WTC11 (cell line): ENCODE measurements at regions not wholly inside any gene's neighbourhood (a gene's known extent, or its start where the extent isn't known, plus 50 kb on each side); places are given as distances from the start of the nearest gene placed in this dataset.

Source experiments
- ATAC-seq: fragments of 200-7000 bp; cut with Tn5 transposase; 2 replicates; pipeline ENCODE4 v1.10.0; 2021; ENCODE audit warnings: mild to moderate bottlenecking, moderate library complexity
- CTCF ChIA-PET: fragments of 300-600 bp; sonication (Branson Sonifier 250); formaldehyde crosslinking; loops from one replicate; lab custom pipeline; 2021; ENCODE audit warnings: antibody characterized with exemption; lab: Charles Lee
- POLR2A ChIA-PET: fragments of 350-600 bp; sonication (Branson Sonifier 250); formaldehyde crosslinking; loops from one replicate; lab custom pipeline; 2021; ENCODE audit warnings: antibody characterized with exemption; lab: Charles Lee
- DNase-seq: peaks from one replicate; pipeline ENCODE4 v3.0.0; 2021; ENCODE audit warnings: low spot score
- H3K27ac Mint-ChIP-seq: 2 replicates; pipeline ENCODE4 v1.8.0; 2021; ENCODE audit warnings: mixed read lengths
- H3K27me3 Mint-ChIP-seq: 2 replicates; pipeline ENCODE4 v1.8.0; 2021; ENCODE audit warnings: low read depth, mild to moderate bottlenecking, moderate library complexity, mixed read lengths
- H3K36me3 Mint-ChIP-seq: 2 replicates; pipeline ENCODE4 v1.8.0; 2021; ENCODE audit warnings: mixed read lengths
- H3K4me1 Mint-ChIP-seq: 2 replicates; pipeline ENCODE4 v1.8.0; 2022; ENCODE audit warnings: mixed read lengths
- H3K4me3 Mint-ChIP-seq: 2 replicates; pipeline ENCODE4 v1.8.0; 2021; ENCODE audit warnings: mild to moderate bottlenecking, moderate library complexity, mixed read lengths
- H3K9me3 Mint-ChIP-seq: 2 replicates; pipeline ENCODE4 v1.8.0; 2021; ENCODE audit warnings: mixed read lengths
- ATF3 ChIP-seq: sonication (generic); formaldehyde crosslinking; conservative IDR thresholded peaks from 2 replicates; pipeline ENCODE4 v1.8.1; 2022; ENCODE audit warnings: mild to moderate bottlenecking, missing genetic modification reagents
- CREB1 ChIP-seq: sonication (generic); formaldehyde crosslinking; IDR thresholded peaks from 2 replicates; pipeline ENCODE4 v1.8.0; 2023; ENCODE audit warnings: mild to moderate bottlenecking, missing genetic modification reagents
- FOXJ3 ChIP-seq: sonication (generic); formaldehyde crosslinking; IDR thresholded peaks from 2 replicates; pipeline ENCODE4 v1.9.0; 2021; ENCODE audit warnings: missing genetic modification reagents, mild to moderate bottlenecking, borderline replicate concordance
- GRHL2 ChIP-seq: fragments of 250-450 bp; sonication (Bioruptor Pico); IDR thresholded peaks from 2 replicates; pipeline ENCODE4 v1.8.0; 2022; ENCODE audit warnings: mild to moderate bottlenecking, moderate library complexity; ENCODE audit not compliant: insufficient replicate concordance, severe bottlenecking
- GTF2I ChIP-seq: fragments of 250-450 bp; sonication (Bioruptor Pico); conservative IDR thresholded peaks from 2 replicates; pipeline ENCODE4 v1.4.0; 2021; ENCODE audit warnings: mild to moderate bottlenecking
- JUN ChIP-seq: sonication (generic); formaldehyde crosslinking; IDR thresholded peaks from 2 replicates; pipeline ENCODE4 v1.8.0; 2023; ENCODE audit warnings: mild to moderate bottlenecking, missing genetic modification reagents
- NFE2L1 ChIP-seq: sonication (generic); formaldehyde crosslinking; IDR thresholded peaks from 2 replicates; pipeline ENCODE4 v1.8.1; 2023; ENCODE audit warnings: missing genetic modification reagents
- NR1H2 ChIP-seq: sonication (generic); formaldehyde crosslinking; IDR thresholded peaks from 2 replicates; pipeline ENCODE4 v1.9.0; 2021; ENCODE audit warnings: mild to moderate bottlenecking, moderate library complexity, missing genetic modification reagents
- RORB ChIP-seq: fragments of 250-450 bp; sonication (Bioruptor Pico); IDR thresholded peaks from 2 replicates; pipeline ENCODE4 v1.9.0; 2021; ENCODE audit warnings: mild to moderate bottlenecking
- SOX15 ChIP-seq: fragments of 250-450 bp; sonication (Bioruptor Pico); IDR thresholded peaks from 2 replicates; pipeline ENCODE4 v1.9.0; 2021; ENCODE audit warnings: mild to moderate bottlenecking
- TCF7 ChIP-seq: sonication (generic); formaldehyde crosslinking; IDR thresholded peaks from 2 replicates; pipeline ENCODE4 v1.8.0; 2022; ENCODE audit warnings: mild to moderate bottlenecking, low read depth, missing genetic modification reagents, moderate library complexity
- ZNF138 ChIP-seq: sonication (generic); formaldehyde crosslinking; conservative IDR thresholded peaks from 2 replicates; pipeline ENCODE4 v1.8.1; 2022; ENCODE audit warnings: mild to moderate bottlenecking, moderate library complexity, missing genetic modification reagents
- ZNF219 ChIP-seq: sonication (generic); formaldehyde crosslinking; IDR thresholded peaks from 2 replicates; pipeline ENCODE4 v1.8.0; 2023; ENCODE audit warnings: missing genetic modification reagents, mild to moderate bottlenecking, borderline replicate concordance
- ZNF232 ChIP-seq: sonication (generic); formaldehyde crosslinking; IDR thresholded peaks from 2 replicates; pipeline ENCODE4 v1.8.0; 2022; ENCODE audit warnings: mild to moderate bottlenecking, missing genetic modification reagents
- ZNF317 ChIP-seq: sonication (generic); formaldehyde crosslinking; IDR thresholded peaks from 2 replicates; pipeline ENCODE4 v1.8.1; 2023; ENCODE audit warnings: low read depth, mild to moderate bottlenecking, moderate library complexity, missing genetic modification reagents, borderline replicate concordance
- TF ChIP-seq, protein P1 (sequence below): sonication (generic); formaldehyde crosslinking; IDR thresholded peaks from 2 replicates; pipeline ENCODE4 v1.8.1; 2022; ENCODE audit warnings: mild to moderate bottlenecking, missing genetic modification reagents, moderate library complexity, borderline replicate concordance
- TF ChIP-seq, protein P2 (sequence below): sonication (generic); formaldehyde crosslinking; IDR thresholded peaks from 2 replicates; pipeline ENCODE4 v1.8.0; 2023; ENCODE audit warnings: missing genetic modification reagents
- TF ChIP-seq, protein P3 (sequence below): sonication (generic); formaldehyde crosslinking; IDR thresholded peaks from 2 replicates; pipeline ENCODE4 v1.8.1; 2023; ENCODE audit warnings: mild to moderate bottlenecking, missing genetic modification reagents
- TF ChIP-seq, protein P4 (sequence below): fragments of 250-450 bp; sonication (Bioruptor Pico); conservative IDR thresholded peaks from 2 replicates; pipeline ENCODE4 v1.9.0; 2021; ENCODE audit warnings: mild to moderate bottlenecking
- TF ChIP-seq, protein P5 (sequence below): fragments of 250-450 bp; sonication (Bioruptor Pico); IDR thresholded peaks from 2 replicates; pipeline ENCODE4 v1.8.0; 2021; ENCODE audit warnings: mild to moderate bottlenecking
- TF ChIP-seq, protein P6 (sequence below): fragments of 200-600 bp; IDR thresholded peaks from 2 replicates; pipeline ENCODE4 v1.8.0; 2022; ENCODE audit warnings: antibody characterized with exemption

DNA sequence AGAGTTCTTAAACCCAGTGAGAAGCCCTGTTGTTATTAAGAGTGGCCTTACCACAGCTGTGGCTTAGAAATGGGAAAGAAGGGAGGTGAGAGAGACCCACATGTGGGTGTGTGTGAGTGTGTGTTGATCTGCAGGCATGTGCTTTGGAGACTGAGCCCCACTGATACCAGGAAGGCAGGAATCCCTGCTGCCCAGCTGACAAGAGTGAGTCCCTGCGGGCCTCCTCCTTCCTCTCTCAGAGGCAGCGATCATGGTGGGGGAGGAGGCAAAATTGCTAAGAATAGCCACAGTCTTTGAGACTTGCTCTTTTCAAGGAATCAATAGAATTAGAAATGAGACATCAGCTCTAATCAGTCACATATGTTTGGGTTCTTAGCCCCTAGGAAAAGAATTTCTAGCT is 87.0 kb upstream of the WARS2 start (continued):
- TF ChIP-seq, protein P1, sequence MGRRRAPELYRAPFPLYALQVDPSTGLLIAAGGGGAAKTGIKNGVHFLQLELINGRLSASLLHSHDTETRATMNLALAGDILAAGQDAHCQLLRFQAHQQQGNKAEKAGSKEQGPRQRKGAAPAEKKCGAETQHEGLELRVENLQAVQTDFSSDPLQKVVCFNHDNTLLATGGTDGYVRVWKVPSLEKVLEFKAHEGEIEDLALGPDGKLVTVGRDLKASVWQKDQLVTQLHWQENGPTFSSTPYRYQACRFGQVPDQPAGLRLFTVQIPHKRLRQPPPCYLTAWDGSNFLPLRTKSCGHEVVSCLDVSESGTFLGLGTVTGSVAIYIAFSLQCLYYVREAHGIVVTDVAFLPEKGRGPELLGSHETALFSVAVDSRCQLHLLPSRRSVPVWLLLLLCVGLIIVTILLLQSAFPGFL (CRISPR knock-in tag), result no peak
- TF ChIP-seq, protein P2, sequence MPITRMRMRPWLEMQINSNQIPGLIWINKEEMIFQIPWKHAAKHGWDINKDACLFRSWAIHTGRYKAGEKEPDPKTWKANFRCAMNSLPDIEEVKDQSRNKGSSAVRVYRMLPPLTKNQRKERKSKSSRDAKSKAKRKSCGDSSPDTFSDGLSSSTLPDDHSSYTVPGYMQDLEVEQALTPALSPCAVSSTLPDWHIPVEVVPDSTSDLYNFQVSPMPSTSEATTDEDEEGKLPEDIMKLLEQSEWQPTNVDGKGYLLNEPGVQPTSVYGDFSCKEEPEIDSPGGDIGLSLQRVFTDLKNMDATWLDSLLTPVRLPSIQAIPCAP, result no peak
- TF ChIP-seq TCF7 (no peak), CREB1 (CRISPR knock-in tag) (no peak), ZNF232 (CRISPR knock-in tag) (no peak), NR1H2 (no peak), SOX15 (CRISPR knock-in tag) (no peak), ZNF317 (CRISPR knock-in tag) (no peak), RORB (CRISPR knock-in tag) (no peak)
- TF ChIP-seq, all 79 proteins: peak for 0

DNA sequence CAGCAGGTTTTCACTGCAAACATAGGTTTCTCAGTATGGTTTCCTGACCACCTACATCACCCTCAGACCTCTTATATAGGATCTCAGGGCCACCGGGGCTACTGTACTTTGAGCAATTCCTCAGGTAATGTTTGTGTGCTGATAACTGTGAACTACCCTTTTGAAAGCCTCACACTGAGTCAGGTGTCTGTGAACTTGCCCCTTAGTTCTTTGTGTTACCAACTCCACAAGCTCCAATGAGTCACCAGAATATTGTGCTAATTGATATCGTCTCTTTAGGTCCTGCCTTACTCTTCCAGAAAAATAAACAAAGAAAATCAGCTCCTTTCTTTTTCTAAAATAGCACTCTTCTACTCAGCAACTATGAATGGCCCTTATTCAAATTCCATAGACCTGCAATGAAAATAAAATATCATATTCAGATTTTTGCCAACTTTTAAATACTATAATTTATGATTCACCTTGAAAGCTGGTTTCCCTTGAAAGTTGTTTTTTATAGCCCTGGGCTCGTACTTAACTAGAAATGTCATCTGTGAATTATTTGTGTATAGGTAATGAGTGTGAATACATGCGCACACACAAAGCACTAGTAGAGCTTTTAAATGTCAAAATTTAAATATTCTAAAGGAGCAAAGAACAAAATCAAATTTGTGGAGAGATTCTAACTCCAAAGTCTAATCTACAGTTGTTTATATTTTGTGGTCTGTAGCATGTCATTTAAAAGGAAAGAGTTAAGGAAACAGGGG is 88.1 kb upstream of the WARS2 start:
- H3K4me1 Mint-ChIP-seq, result peaks cover 13% of the 10 kb centered on the region
- H3K27ac Mint-ChIP-seq, result no peak overlapping the region
- TF ChIP-seq FOXJ3 (CRISPR knock-in tag) (no peak), GTF2I (no peak), ZNF219 (CRISPR knock-in tag) (no peak), ZNF138 (no peak), NFE2L1 (CRISPR knock-in tag) (no peak)
- TF ChIP-seq, protein P3, sequence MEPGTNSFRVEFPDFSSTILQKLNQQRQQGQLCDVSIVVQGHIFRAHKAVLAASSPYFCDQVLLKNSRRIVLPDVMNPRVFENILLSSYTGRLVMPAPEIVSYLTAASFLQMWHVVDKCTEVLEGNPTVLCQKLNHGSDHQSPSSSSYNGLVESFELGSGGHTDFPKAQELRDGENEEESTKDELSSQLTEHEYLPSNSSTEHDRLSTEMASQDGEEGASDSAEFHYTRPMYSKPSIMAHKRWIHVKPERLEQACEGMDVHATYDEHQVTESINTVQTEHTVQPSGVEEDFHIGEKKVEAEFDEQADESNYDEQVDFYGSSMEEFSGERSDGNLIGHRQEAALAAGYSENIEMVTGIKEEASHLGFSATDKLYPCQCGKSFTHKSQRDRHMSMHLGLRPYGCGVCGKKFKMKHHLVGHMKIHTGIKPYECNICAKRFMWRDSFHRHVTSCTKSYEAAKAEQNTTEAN (CRISPR knock-in tag), result no peak
- DNase-seq (no peak), ATAC-seq (no peak)
- no peak overlapping the region for H3K4me3 Mint-ChIP-seq
- H3K36me3 Mint-ChIP-seq, result no peaks in the 10 kb centered on the region
- H3K27me3 Mint-ChIP-seq, result no peaks in the 10 kb centered on the region
- ChIA-PET POLR2A (no interaction called here), CTCF (interaction anchor here (8.7 kb wide), 1 partner anchor 47 kb away, joined by 53 read pairs; no protein-coding TSS in a partner anchor)
- H3K9me3 Mint-ChIP-seq, result no peaks in the 10 kb centered on the region

DNA sequence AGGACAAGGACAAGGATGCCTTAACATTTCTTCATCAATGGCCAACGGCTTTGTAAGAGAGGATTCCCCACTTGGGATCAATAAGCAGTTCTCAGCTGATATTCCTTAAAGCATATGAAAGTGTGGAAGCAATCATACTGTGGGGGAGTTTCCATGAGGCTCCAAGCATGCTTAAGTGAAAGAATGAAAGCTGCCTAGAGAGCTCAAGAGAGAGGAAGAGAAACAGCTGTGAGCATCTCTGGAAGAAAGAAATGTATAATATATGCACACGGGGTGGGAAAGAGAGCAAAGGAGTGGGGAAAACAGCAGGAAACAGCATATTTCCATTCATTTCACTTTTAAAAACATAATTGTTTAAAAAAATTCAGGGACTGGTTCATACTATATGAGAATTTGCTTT is 94.7 kb upstream of the WARS2 start:
- POLR2A ChIA-PET, result no interaction called here

More for the DNA sequence above, 94.7 kb upstream of the WARS2 start:
- Mint-ChIP-seq H3K4me1 (no peaks in the 10 kb centered on the region), H3K4me3 (no peak overlapping the region), H3K27ac (no peak overlapping the region), H3K36me3 (no peaks in the 10 kb centered on the region), H3K27me3 (no peaks in the 10 kb centered on the region), H3K9me3 (no peaks in the 10 kb centered on the region)
- TF ChIP-seq ZNF219 (CRISPR knock-in tag) (no peak), ATF3 (no peak), NR1H2 (no peak), JUN (no peak), TCF7 (no peak), GRHL2 (CRISPR knock-in tag) (no peak), ZNF317 (CRISPR knock-in tag) (no peak)
- TF ChIP-seq, protein P4, sequence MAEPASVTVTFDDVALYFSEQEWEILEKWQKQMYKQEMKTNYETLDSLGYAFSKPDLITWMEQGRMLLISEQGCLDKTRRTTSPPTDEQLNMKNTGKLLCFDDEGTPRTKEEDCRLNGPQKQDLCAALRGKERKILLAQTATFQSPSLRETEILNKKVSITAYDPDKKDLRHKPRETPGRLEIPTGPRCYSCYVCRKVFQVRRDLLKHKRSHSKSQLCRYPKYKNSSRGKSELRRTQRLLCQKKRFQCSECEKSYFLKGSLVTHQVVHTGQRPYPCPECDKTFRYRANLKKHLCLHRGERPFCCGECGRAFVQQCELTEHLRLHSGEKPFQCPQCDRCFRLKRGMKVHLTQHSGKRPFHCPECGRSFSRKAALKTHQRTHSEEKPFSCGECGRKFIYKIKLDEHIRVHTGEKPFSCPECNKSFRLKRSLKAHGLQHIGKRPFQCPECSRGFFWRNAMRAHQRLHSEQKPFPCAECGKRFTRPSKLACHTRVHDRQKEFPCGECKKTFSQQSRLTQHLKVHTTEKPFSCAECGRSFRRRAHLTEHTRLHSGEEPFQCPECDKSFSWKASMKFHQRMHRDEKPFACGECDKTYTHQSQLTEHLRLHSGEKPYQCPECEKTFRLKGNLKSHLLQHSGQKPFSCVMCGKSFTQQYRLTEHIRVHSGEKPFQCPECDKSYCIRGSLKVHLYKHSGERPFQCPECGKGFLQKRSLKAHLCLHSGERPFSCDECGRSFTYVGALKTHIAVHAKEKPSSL, result no peak
- TF ChIP-seq, protein P5, sequence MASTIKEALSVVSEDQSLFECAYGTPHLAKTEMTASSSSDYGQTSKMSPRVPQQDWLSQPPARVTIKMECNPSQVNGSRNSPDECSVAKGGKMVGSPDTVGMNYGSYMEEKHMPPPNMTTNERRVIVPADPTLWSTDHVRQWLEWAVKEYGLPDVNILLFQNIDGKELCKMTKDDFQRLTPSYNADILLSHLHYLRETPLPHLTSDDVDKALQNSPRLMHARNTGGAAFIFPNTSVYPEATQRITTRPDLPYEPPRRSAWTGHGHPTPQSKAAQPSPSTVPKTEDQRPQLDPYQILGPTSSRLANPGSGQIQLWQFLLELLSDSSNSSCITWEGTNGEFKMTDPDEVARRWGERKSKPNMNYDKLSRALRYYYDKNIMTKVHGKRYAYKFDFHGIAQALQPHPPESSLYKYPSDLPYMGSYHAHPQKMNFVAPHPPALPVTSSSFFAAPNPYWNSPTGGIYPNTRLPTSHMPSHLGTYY (CRISPR knock-in tag), result no peak
- TF ChIP-seq, protein P6, sequence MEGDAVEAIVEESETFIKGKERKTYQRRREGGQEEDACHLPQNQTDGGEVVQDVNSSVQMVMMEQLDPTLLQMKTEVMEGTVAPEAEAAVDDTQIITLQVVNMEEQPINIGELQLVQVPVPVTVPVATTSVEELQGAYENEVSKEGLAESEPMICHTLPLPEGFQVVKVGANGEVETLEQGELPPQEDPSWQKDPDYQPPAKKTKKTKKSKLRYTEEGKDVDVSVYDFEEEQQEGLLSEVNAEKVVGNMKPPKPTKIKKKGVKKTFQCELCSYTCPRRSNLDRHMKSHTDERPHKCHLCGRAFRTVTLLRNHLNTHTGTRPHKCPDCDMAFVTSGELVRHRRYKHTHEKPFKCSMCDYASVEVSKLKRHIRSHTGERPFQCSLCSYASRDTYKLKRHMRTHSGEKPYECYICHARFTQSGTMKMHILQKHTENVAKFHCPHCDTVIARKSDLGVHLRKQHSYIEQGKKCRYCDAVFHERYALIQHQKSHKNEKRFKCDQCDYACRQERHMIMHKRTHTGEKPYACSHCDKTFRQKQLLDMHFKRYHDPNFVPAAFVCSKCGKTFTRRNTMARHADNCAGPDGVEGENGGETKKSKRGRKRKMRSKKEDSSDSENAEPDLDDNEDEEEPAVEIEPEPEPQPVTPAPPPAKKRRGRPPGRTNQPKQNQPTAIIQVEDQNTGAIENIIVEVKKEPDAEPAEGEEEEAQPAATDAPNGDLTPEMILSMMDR, result no peak
- no peak for DNase-seq
- CTCF ChIA-PET, result interaction anchor here (1.8 kb wide), 1 partner anchor 42 kb away, joined by 5 read pairs; no protein-coding TSS in a partner anchor
- ATAC-seq, result no peak
